ENCODE measurements at regions not wholly inside any gene's neighbourhood (a gene's known extent, or its start where the extent isn't known, plus 50 kb on each side); places are given as distances from the start of the nearest gene placed in this dataset.

DNA sequence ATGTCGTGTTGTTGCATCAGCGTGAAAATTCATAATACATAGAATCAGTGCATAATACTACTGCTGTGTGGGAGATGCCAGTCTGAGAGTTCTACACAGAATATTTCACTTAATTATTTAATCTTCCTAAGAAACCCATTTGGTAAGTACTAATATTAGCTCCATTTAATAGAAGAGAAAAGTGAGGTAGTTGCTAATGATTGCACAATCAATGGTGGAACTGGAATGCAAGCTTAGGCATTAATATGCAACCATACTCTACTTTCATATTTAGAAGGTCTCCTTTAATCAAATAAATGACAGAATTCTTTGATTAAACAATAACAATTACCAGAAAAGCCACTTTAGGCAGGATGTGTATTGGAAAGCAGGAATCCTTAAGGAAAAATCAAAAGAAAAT, 660.7 kb upstream of the PHF14 start:
- Histone ChIP-seq H3K14ac (ENCODE audit: insufficient read depth, low read length) (no peak overlapping the region), H3K27me3 (ENCODE audit: insufficient read depth, low read length) (no peaks in the 10 kb centered on the region), H3T11ph (ENCODE audit: low read length) (no peak overlapping the region), H2BK12ac (ENCODE audit: insufficient read length, low read depth, low read length) (no peak overlapping the region), H3K79me1 (ENCODE audit: insufficient read depth, low read depth, low read length, poor library complexity, severe bottlenecking) (no peaks in the 10 kb centered on the region), H3K23me2 (ENCODE audit: insufficient read length, low read depth, low read length, poor library complexity, severe bottlenecking) (no peaks in the 10 kb centered on the region), H3K23ac (ENCODE audit: insufficient read length, low read depth, low read length) (no peak overlapping the region), H3K56ac (ENCODE audit: insufficient read length, low read depth, low read length) (no peak overlapping the region), H2BK120ac (ENCODE audit: low read depth, low read length, poor library complexity, severe bottlenecking) (no peak overlapping the region), H3K18ac (ENCODE audit: insufficient read length, low read depth, low read length) (no peak overlapping the region), H2AFZ (ENCODE audit: low read length) (no peak overlapping the region), H3K79me2 (ENCODE audit: insufficient read depth, low read length) (no peaks in the 10 kb centered on the region), H2BK15ac (ENCODE audit: low read depth, low read length) (no peak overlapping the region), H3K9ac (ENCODE audit: extremely low read depth, insufficient read length, low read length) (no peak overlapping the region), H3K27ac (ENCODE audit: insufficient read length, low read depth, low read length) (no peak overlapping the region), H4K5ac (ENCODE audit: insufficient read length, low read depth, low read length) (no peak overlapping the region), H4K20me1 (ENCODE audit: control insufficient read depth, insufficient read depth, insufficient read length) (no peaks in the 10 kb centered on the region), H3K9me3 (ENCODE audit: control insufficient read depth, low read depth, low read length) (no peaks in the 10 kb centered on the region), H2BK20ac (ENCODE audit: low read depth, low read length, poor library complexity, severe bottlenecking) (no peak overlapping the region), H2AK5ac (ENCODE audit: insufficient read length, low read length) (no peak overlapping the region), H4K8ac (replicated peaks; ENCODE audit: insufficient read length, low read depth, low read length) (no peak overlapping the region), H3K4ac (ENCODE audit: low read depth, low read length) (no peak overlapping the region), H3K4me1 (ENCODE audit: insufficient read depth, low read length) (no peaks in the 10 kb centered on the region), H3K4me2 (ENCODE audit: insufficient read depth, insufficient read length, low read length) (no peak overlapping the region), H2BK5ac (ENCODE audit: insufficient read length, low read length) (no peak overlapping the region), H4K91ac (ENCODE audit: insufficient read length, low read depth, low read length) (no peak overlapping the region)
- no peak for DNase-seq
- H3K4me1 Mint-ChIP-seq, result no peaks in the 10 kb centered on the region
- no peaks in the 10 kb centered on the region for H3K27me3 Mint-ChIP-seq (ENCODE audit: low read depth)
- no peaks in the 10 kb centered on the region for H3K36me3 Mint-ChIP-seq (ENCODE audit: insufficient read depth in 1 of 3, low read depth in 3 of 3)
- no CpG with 5 or more reads among the region's 2 CpGs for WGBS (ENCODE audit: extremely low coverage, insufficient read length, low lambda C conversion rate)
- H3K27ac Mint-ChIP-seq, result no peak overlapping the region
- TF ChIP-seq, protein P1, sequence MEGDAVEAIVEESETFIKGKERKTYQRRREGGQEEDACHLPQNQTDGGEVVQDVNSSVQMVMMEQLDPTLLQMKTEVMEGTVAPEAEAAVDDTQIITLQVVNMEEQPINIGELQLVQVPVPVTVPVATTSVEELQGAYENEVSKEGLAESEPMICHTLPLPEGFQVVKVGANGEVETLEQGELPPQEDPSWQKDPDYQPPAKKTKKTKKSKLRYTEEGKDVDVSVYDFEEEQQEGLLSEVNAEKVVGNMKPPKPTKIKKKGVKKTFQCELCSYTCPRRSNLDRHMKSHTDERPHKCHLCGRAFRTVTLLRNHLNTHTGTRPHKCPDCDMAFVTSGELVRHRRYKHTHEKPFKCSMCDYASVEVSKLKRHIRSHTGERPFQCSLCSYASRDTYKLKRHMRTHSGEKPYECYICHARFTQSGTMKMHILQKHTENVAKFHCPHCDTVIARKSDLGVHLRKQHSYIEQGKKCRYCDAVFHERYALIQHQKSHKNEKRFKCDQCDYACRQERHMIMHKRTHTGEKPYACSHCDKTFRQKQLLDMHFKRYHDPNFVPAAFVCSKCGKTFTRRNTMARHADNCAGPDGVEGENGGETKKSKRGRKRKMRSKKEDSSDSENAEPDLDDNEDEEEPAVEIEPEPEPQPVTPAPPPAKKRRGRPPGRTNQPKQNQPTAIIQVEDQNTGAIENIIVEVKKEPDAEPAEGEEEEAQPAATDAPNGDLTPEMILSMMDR (conservative IDR thresholded peaks at IDR 0.05), result no peak
- no peaks in the 10 kb centered on the region for H3K9me3 Mint-ChIP-seq
- no peak overlapping the region for H3K4me3 Mint-ChIP-seq

Measured in H9 (cell line).